Spinal cord (tissue), 9 donors: ENCODE measurements at regions not wholly inside any gene's neighbourhood (a gene's known extent, or its start where the extent isn't known, plus 50 kb on each side); places are given as distances from the start of the nearest gene placed in this dataset.

ENCODE experiments used
- DNase-seq, 6 donors: peaks; one replicate each; pipeline versions ENCODE4 v3.0.0 to v3.0.0-alpha.2; 2013 to 2015; ENCODE audit warnings: low spot score in 6 of 6, low read depth in 4 of 6
- H3K27ac ChIP-seq: one replicate; pipeline ENCODE4 v1.5.1; 2013; ENCODE audit warnings: low read depth, low read length, control low read depth
- H3K27me3 ChIP-seq: one replicate; pipeline ENCODE4 v1.6.1; 2013; ENCODE audit warnings: low read length; ENCODE audit not compliant: control insufficient read depth, insufficient read depth
- H3K36me3 ChIP-seq: one replicate; pipeline ENCODE4 v1.6.1; 2013; ENCODE audit warnings: low read length; ENCODE audit not compliant: control insufficient read depth, insufficient read depth
- H3K4me1 ChIP-seq: one replicate; pipeline ENCODE4 v1.6.1; 2013; ENCODE audit warnings: low read length; ENCODE audit not compliant: control insufficient read depth, insufficient read depth
- H3K4me3 ChIP-seq: one replicate; pipeline ENCODE4 v1.5.1; 2013; ENCODE audit warnings: low read depth, low read length, control low read depth
- H3K9me3 ChIP-seq: one replicate; pipeline ENCODE4 v1.6.1; 2013; ENCODE audit warnings: low read length; ENCODE audit not compliant: control insufficient read depth, insufficient read depth
- WGBS: methylation state at CpG from one replicate; pipeline ENCODE4 v1.1.5; 2013; ENCODE audit warnings: missing lambda C conversion rate; ENCODE audit not compliant: insufficient coverage; 5-methylcytosine and 5-hydroxymethylcytosine counted together
- donor health status: healthy.

DNA sequence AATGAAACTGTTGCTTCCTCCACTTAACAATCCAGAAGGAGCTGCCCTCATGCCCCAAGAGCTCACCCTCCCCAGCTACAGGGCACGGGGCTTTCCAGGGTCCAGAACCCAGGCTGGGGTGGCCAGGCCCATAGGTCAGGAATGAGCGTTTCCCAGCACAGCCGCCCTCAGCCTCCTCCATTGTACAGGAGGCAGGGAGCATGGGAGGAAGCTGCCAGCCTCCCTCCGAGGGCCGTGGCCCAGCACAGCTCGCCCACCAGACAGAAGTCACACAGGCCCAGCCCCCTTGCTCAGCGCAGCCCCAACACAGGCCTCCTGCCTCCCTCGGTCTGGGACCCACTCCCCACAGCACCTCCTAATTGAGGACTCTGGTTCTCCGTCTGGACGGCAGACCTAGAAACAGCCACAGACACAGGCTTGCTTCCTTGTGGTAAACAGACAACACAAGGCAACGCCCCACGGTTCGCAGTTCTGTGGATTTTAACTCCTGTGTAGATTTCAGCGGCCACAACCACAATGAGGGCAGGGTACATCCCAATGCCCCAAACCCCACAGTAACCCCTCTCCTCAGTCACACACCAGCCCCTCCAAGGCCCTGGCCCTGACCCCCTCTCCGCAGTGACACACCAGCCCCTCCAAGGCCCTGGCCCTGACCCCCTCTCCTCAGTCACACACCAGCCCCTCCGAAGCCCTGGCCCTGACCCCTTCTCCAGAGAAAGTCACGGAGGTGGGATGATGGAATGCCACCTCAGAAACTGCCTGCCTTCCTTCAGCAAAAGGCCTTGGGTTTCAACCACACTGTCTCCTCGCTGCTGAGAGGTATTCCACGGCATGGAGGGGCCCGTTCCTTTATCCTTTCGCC, 173.5 kb downstream of the DLL1 start:
- 91% methylated on average over 21 of the region's 21 CpGs for WGBS
- H3K4me1 ChIP-seq: peaks cover 3% of the 10 kb centered on the region
- H3K27me3 ChIP-seq: no peaks in the 10 kb centered on the region
- H3K36me3 ChIP-seq: no peaks in the 10 kb centered on the region
- DNase-seq: no peak
- H3K4me3 ChIP-seq: no peak overlapping the region
- peaks cover 4% of the 10 kb centered on the region for H3K9me3 ChIP-seq
- no peak overlapping the region for H3K27ac ChIP-seq

DNA sequence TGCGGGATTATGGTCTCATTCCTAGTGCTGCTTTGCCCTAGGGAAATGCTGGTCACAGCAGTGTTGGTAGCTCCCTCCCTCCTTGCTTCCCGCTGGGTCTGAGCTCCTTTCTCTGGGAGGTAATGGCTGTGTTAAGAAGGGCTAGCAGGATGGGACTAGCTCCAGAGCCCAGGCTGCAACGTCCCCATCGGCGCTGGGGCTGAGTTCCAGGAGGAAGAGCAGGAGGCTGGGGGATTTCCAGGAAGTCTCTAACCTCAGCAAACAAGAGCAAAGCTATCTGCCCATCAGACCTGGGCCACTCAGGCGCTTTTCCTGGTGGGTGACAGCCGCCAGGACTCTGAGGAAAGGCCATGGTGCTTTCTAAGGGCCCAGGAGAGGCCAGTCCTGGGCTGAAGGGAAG, 174.2 kb downstream of the DLL1 start:
- Histone ChIP-seq H3K9me3 (peaks cover 4% of the 10 kb centered on the region), H3K4me3 (no peak overlapping the region), H3K27ac (no peak overlapping the region), H3K27me3 (no peaks in the 10 kb centered on the region), H3K36me3 (no peaks in the 10 kb centered on the region), H3K4me1 (peaks cover 3% of the 10 kb centered on the region)
- WGBS: 61% methylated on average over 7 of the region's 7 CpGs
- no peak for DNase-seq

DNA sequence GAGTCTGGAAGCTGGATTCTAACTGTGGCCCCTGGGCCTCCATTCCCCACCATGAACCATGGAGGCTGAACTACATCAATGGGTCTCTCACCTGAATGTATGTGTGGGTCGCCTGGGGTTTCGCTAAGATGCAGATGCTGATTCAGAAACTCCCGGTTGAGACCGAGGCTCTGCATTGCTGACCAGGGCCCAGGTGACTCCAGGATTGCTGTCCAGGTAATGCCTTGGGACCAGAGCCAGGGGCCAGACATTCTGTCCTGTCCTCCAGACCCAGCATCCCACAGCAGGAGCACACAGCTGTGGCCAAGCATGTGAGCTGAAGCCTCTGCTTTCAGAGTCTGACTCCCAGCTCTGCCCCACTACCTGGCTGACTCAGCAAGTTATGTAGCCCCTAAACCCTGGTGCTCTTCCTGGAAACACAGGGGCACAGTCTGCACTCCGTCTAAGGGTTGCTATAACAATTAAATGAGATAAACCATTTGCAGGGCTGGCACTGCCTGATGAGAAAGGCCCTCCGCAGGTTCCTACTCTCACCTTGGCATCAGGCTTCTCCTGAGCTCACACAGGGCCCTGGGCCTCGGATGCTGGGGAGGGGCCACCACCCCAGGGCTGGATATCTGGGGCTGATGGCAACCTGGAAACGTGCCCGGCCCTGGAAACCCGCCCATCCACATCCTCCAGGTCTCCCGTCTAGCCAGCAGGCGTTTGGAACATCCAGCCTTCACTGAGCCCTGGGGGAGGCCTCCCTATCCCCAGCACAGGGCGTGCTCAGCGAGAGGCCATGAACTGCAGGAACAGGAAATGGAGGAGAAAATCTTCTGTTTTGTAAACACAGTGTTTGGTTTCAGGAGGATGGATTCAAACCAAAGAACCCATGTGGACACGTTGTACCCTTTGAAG, 175.7 kb downstream of the DLL1 start:
- no peak for DNase-seq
- Histone ChIP-seq H3K4me3 (no peak overlapping the region), H3K27me3 (no peaks in the 10 kb centered on the region), H3K9me3 (peaks cover 1% of the 10 kb centered on the region), H3K36me3 (no peaks in the 10 kb centered on the region), H3K4me1 (peaks cover 3% of the 10 kb centered on the region), H3K27ac (no peak overlapping the region)
- 79% methylated on average over 11 of the region's 15 CpGs for WGBS

DNA sequence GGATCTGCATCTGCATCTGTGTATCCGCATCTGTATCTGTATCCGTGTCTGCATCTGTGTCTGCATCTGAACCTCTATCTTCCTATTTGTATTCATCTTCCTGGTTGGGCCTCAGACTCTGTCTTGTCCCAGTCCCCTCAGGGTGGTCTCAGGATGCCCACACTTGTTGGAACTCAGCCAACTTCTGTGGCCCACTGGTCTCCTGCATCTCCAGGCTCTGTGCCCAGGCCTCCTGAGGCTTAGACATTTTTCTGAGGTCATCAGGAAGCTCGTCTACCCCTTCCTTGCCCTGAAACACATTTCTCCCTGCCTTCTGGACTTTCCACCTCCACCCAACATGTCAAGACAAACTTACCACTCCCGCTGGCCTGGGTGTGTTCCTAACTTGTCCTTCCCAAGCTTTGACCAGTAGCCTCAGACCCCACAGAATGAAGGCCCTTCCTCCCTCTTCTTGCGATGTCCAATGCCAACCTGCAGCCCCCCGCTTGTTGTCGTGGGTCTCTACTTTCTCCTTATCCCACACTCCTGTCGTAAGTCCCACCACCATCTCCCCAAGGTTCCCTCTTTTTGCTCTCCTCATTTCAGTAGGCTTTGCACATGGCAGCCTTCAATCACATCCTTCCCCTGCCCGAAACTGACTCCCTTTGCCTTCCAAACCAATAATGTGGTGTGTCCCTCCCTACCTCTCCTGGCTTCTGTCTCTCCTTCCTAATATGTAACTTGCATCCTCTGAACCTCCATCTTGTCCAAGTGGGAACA, 176.5 kb downstream of the DLL1 start:
- Histone ChIP-seq H3K4me3 (no peak overlapping the region), H3K27me3 (no peaks in the 10 kb centered on the region), H3K36me3 (no peaks in the 10 kb centered on the region), H3K4me1 (peaks cover 3% of the 10 kb centered on the region), H3K27ac (no peak overlapping the region), H3K9me3 (peaks cover 1% of the 10 kb centered on the region)
- 91% methylated on average over 9 of the region's 9 CpGs for WGBS
- no peak for DNase-seq

DNA sequence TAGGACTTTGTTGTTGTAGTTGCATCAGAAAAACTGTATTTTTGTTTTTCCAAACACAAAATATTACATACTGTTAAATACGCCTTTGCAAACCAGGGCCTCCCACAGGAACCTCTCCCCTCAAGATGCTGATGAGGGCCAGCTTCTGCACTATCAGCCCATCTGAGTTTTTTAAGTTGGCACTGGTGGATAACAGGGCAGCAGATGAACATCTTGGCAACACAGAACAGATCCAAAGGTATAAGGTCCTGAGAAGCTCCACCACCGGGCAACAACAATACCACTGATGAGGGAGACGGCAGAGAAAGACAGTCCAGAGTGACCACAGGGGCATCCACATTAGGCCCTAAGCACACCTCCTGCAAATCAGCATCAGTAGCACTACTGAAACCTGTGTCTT, 177.7 kb downstream of the DLL1 start:
- H3K27ac ChIP-seq: no peak overlapping the region
- no peaks in the 10 kb centered on the region for H3K36me3 ChIP-seq
- DNase-seq: no peak
- no peak overlapping the region for H3K4me3 ChIP-seq
- WGBS: 100% methylated on average over 3 of the region's 3 CpGs
- H3K4me1 ChIP-seq: peaks cover 3% of the 10 kb centered on the region
- H3K27me3 ChIP-seq: no peaks in the 10 kb centered on the region
- H3K9me3 ChIP-seq: no peaks in the 10 kb centered on the region

DNA sequence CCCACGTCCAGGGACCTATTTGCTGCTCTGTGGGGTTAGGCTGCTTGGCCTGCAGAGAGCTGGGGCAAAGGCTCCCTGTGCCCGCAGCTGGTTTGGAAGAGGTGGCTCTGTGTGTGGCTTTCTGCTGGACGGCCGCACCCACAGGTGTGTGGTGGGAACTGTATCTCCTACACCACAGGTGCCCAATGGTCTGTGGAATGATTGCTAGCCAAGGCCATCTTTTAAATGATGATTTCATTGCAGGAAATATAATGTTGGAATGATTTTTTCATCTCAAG, 178.4 kb downstream of the DLL1 start:
- H3K4me1 ChIP-seq: peaks cover 3% of the 10 kb centered on the region
- no peaks in the 10 kb centered on the region for H3K27me3 ChIP-seq
- WGBS: 75% methylated on average over 1 of the region's 4 CpGs
- DNase-seq: no peak
- H3K36me3 ChIP-seq: no peaks in the 10 kb centered on the region
- no peaks in the 10 kb centered on the region for H3K9me3 ChIP-seq
- no peak overlapping the region for H3K27ac ChIP-seq
- H3K4me3 ChIP-seq: no peak overlapping the region

DNA sequence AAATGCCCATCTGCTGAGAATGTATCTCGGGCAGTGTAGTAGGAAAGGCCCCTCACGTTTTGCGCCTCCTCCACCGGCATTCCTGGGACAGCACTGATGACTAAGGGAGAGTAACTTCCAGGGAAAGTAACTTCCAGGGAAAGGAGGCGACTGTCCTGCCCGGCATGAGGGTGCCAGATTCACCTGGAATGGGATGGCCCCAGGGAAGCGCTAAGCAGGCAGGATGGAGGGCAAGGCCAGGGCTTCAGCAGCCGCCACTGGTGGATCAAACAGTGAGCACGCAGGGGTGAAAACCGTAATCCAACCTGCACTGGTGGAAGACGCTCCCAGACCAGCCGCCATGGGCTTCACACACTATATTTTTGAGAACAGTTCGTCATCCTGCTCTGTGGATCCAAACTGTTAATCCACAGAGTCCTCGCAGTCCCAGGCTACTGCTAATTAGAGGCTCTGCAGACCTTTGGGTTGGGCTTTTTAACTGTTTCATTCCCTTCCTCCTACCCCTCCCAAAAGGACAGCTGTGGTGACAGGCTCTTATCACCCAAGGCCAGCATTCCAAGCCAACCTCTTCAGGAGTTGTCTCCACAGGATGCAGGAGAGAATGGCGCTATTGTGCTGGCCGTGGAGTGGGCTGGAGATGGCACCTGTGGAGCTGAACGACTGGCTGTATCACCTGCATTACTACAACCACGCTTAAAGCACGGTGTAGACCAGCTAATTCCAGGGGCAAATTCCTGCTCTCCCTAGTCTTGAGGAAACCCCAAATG, 178.9 kb downstream of the DLL1 start:
- Histone ChIP-seq H3K4me1 (peaks cover 3% of the 10 kb centered on the region), H3K9me3 (no peaks in the 10 kb centered on the region), H3K4me3 (no peak overlapping the region), H3K27ac (no peak overlapping the region), H3K36me3 (no peaks in the 10 kb centered on the region), H3K27me3 (no peaks in the 10 kb centered on the region)
- WGBS: 83% methylated on average over 19 of the region's 19 CpGs
- DNase-seq: no peak

DNA sequence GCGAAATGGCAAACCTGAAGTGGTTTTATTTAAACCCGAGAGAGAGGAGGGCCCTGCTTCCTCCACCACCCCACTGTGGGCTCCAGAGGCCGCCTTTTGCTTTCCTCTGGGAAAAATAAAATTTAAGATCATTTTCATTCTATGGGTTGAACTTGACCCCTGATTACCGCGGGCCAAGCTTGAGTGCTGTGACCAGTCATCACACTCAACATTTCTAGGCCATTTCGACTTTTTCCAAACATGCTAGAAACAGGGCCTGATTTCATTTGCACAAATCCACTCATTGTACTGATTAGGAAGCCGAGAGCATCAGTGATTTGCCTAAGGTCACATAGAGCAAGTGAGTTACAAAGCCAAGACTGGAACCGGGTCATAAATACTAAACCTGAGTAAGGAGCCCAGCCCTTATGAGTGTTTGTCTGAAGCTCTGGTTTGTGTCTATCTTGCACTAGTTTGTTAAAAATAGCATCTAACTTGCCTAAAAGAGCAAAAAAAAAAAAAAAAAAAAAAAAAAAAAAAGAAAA, 179.7 kb downstream of the DLL1 start:
- Histone ChIP-seq H3K27me3 (no peaks in the 10 kb centered on the region), H3K27ac (no peak overlapping the region), H3K9me3 (no peaks in the 10 kb centered on the region), H3K4me1 (peaks cover 3% of the 10 kb centered on the region), H3K36me3 (no peaks in the 10 kb centered on the region), H3K4me3 (no peak overlapping the region)
- 84% methylated on average over 3 of the region's 8 CpGs for WGBS
- DNase-seq: no peak
